Activated CD8-positive, alpha-beta memory T cell treated with anti-CD3 and anti-CD28 coated beads for 1 hour (primary cell): ENCODE measurements at regions not wholly inside any gene's neighbourhood (a gene's known extent, or its start where the extent isn't known, plus 50 kb on each side); places are given as distances from the start of the nearest gene placed in this dataset.

Source experiments
- DNase-seq, 2 donors: peaks; one replicate each; pipeline ENCODE4 v3.0.0-alpha.2; 2020; ENCODE audit warnings: low read depth in 1 of 2; ENCODE audit errors: extremely low read depth in 1 of 2

- no peak for DNase-seq
Measured at GRCh38 chr16:7103056-7103455, 229.6 kb upstream of the RBFOX1 start.

GRCh38 chr16:7101054-7101453 lies 231.6 kb upstream of the RBFOX1 start:
- DNase-seq: no peak

GRCh38 chr16:7097518-7097917 lies 235.1 kb upstream of the RBFOX1 start:
- DNase-seq: no peak

- no peak for DNase-seq
Measured at GRCh38 chr16:7093511-7093910, 239.1 kb upstream of the RBFOX1 start.

- DNase-seq: no peak
Measured at GRCh38 chr16:7090628-7091115, 242.0 kb upstream of the RBFOX1 start.

- DNase-seq: no peak
Measured at GRCh38 chr16:7089751-7090150, 242.9 kb upstream of the RBFOX1 start.

GRCh38 chr16:7088711-7089110 lies 243.9 kb upstream of the RBFOX1 start:
- no peak for DNase-seq

GRCh38 chr16:7086822-7087616 lies 245.6 kb upstream of the RBFOX1 start:
- no peak for DNase-seq

GRCh38 chr16:7085776-7086175 lies 246.9 kb upstream of the RBFOX1 start:
- DNase-seq: no peak

GRCh38 chr16:7083096-7083495 lies 249.5 kb upstream of the RBFOX1 start:
- DNase-seq: no peak

- DNase-seq: no peak
Measured at GRCh38 chr16:7077636-7078035, 255.0 kb upstream of the RBFOX1 start.

- DNase-seq: no peak
Measured at GRCh38 chr16:7074715-7075114, 257.9 kb upstream of the RBFOX1 start.

GRCh38 chr16:7057458-7057857 lies 275.2 kb upstream of the RBFOX1 start:
- DNase-seq: no peak

GRCh38 chr16:7055443-7055842 lies 277.2 kb upstream of the RBFOX1 start:
- no peak for DNase-seq

- DNase-seq: no peak
Measured at GRCh38 chr16:7051591-7052349, 280.9 kb upstream of the RBFOX1 start.

- DNase-seq: no peak
Measured at GRCh38 chr16:7044331-7044730, 288.3 kb upstream of the RBFOX1 start.

GRCh38 chr16:7038475-7038874 lies 294.2 kb upstream of the RBFOX1 start:
- no peak for DNase-seq

GRCh38 chr16:7037495-7037894 lies 295.1 kb upstream of the RBFOX1 start:
- no peak for DNase-seq

- no peak for DNase-seq
Measured at GRCh38 chr16:7031031-7031430, 301.6 kb upstream of the RBFOX1 start.

GRCh38 chr16:7027401-7027800 lies 305.2 kb upstream of the RBFOX1 start:
- no peak for DNase-seq

- DNase-seq: no peak
Measured at GRCh38 chr16:7026639-7027038, 306.0 kb upstream of the RBFOX1 start.

- no peak for DNase-seq
Measured at GRCh38 chr16:7025616-7026190, 306.9 kb upstream of the RBFOX1 start.
